C4-2B (cell line): ENCODE measurements at regions not wholly inside any gene's neighbourhood (a gene's known extent, or its start where the extent isn't known, plus 50 kb on each side); places are given as distances from the start of the nearest gene placed in this dataset.

Source experiments
- H3K27ac ChIP-seq: fragments of 450-650 bp; 2 replicates; pipeline ENCODE4 v1.5.1; 2017
- ZFX ChIP-seq: fragments of 450-650 bp; IDR thresholded peaks from 2 replicates; pipeline ENCODE4 v1.6.1; 2017
- TF ChIP-seq, protein P1 (sequence below): fragments of 450-650 bp; conservative IDR thresholded peaks from 2 replicates; pipeline ENCODE4 v1.5.1; 2017; ENCODE audit warnings: mild to moderate bottlenecking

DNA sequence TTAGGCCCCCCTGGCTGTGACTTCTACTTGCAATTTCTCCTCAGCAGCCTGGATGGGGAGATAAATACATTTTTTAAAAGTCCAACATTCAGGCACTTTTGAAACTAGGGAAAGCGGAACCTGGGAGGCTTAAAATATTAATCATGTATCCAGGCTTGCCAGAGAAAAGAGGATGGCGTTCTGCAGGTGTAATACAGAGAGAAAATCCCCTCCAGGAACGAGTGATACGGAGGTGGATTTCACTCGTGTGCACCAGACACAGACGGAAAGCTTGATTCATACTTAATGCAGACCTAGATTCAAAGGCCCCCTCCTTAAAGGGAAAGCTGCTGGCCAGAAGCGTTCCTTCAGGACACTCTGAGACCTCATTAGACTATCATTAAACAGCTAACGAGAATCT, 354.0 kb upstream of the BOD1L1 start:
- H3K27ac ChIP-seq = no peak overlapping the region
- TF ChIP-seq, protein P1, sequence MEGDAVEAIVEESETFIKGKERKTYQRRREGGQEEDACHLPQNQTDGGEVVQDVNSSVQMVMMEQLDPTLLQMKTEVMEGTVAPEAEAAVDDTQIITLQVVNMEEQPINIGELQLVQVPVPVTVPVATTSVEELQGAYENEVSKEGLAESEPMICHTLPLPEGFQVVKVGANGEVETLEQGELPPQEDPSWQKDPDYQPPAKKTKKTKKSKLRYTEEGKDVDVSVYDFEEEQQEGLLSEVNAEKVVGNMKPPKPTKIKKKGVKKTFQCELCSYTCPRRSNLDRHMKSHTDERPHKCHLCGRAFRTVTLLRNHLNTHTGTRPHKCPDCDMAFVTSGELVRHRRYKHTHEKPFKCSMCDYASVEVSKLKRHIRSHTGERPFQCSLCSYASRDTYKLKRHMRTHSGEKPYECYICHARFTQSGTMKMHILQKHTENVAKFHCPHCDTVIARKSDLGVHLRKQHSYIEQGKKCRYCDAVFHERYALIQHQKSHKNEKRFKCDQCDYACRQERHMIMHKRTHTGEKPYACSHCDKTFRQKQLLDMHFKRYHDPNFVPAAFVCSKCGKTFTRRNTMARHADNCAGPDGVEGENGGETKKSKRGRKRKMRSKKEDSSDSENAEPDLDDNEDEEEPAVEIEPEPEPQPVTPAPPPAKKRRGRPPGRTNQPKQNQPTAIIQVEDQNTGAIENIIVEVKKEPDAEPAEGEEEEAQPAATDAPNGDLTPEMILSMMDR = no peak
- TF ChIP-seq ZFX = no peak

DNA sequence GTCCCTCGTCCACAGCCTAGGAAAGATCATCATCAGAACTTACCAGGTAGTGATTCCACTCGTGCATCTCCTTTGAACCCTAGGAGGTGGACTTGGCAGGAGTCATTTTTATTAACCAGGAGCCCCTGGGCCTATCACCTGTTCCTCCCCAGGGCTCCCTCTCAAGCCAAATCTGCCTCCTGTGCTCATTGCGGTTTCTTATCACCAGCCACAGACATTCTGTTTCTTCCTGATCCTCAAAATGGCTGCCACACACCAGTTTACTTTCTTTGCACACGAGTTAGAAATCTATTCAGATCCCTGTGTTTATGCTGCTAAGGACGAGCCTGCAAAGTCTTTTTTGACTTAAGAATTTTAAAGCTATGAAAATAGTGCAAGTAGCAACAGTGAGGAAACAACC, 354.5 kb upstream of the BOD1L1 start:
- H3K27ac ChIP-seq = no peak overlapping the region
- TF ChIP-seq, protein P1 = no peak
- no peak for TF ChIP-seq ZFX

DNA sequence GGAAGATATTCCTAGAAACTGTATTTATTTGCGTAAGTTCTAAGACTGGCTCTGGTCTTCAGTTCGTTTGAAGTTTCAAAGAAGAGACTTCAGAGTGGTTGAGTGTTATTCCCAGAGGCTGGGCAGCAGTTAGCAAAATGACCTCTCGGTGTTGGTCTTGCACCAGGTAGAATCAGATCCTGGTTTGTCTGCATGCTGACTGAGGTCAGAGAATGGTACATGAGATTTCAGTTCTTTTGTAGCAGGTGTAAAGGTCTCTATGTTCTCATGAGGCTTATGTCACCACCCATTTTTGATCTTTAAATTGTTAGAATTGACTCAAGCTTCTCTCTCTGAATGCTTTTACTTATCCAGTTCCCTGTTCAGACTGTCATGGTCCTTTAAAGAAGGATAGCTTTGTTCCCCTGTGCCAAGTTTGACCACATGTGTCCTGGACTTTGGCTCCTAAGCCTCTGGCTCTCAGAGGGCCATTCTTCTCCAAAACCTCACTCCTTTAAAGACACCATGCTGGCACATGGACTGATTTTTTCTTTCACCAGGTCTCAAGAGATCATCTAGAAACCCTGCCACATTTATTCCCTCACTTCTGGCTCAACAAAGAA, 355.8 kb upstream of the BOD1L1 start:
- TF ChIP-seq, protein P1 = no peak
- no peak for TF ChIP-seq ZFX
- H3K27ac ChIP-seq = no peak overlapping the region

DNA sequence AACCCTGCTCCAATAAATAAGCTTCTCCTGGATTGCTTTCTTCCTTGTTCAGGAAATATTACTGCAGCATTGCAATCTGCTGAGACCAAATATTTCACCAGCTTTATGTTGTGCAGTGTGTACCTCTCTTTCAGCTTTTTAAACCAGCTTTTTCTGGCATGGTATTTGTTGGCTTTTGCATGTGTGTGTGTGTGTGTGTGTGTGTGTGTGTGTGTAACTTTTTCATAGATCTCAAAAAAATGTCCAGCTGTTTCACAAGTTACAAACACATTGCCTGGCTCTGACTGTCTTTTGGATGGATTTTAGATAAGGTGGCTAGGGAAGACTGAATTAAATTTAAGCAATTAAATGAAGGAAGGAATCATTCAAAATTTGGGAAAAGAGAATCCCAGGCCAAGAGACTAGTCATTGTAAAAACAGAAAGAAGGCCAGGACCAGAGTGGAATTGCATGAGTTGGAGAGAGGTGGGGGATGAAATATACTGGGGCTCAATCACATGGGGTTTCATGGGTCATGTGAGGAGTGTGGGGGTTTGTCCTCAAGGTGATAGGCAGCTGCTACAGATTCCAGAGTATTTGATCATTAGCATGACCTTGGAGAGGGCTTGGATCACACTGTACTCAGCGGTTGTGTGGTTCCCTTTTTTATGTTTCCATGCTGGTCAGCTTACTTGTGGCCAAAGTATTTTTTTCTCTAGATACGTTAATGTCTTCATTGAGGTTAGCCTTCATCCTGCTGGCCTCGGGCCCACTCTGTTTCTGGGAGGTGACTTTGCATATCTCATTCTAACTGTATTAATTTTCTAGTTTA, 357.7 kb upstream of the BOD1L1 start:
- no peak overlapping the region for H3K27ac ChIP-seq
- TF ChIP-seq, protein P1 = no peak
- TF ChIP-seq ZFX = no peak

DNA sequence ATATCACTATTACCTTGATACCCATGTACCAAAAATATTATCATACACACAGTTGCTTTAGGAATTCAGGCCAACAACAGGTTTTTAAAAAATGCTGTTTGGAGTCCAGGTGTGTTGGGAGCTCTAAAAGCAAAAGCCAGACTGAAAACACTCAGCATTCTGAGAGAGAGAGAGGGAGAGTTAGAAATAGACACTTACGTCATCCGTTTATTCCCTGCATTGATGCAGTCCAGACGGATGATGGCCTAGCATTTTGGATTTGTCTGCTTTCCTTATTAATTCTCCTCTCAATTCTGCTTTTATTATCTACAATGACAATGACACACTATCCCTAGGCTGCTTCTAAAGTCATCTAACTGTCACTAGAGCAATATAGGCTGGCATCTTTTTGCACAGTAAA, 358.3 kb upstream of the BOD1L1 start:
- TF ChIP-seq, protein P1 = no peak
- no peak for TF ChIP-seq ZFX
- no peak overlapping the region for H3K27ac ChIP-seq

DNA sequence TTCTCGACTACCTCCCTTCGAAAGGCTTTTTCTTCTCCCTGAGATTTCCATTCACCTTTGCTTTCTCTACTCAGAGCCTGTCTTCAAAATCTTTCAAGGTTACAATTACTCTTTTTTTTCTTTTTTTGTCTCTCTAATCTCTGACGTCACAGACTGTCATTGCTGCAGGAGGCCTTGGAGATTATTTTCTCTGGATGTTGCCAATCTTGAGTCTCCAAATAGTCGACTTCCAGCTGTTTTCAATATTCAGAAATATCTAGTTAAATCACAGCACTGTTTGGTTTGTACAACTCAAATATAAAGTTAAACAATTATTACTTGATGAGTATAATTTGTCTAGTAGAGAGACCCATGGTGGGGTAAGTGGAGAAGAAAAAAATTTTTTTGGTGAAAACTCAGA, 359.0 kb upstream of the BOD1L1 start:
- TF ChIP-seq ZFX = no peak

DNA sequence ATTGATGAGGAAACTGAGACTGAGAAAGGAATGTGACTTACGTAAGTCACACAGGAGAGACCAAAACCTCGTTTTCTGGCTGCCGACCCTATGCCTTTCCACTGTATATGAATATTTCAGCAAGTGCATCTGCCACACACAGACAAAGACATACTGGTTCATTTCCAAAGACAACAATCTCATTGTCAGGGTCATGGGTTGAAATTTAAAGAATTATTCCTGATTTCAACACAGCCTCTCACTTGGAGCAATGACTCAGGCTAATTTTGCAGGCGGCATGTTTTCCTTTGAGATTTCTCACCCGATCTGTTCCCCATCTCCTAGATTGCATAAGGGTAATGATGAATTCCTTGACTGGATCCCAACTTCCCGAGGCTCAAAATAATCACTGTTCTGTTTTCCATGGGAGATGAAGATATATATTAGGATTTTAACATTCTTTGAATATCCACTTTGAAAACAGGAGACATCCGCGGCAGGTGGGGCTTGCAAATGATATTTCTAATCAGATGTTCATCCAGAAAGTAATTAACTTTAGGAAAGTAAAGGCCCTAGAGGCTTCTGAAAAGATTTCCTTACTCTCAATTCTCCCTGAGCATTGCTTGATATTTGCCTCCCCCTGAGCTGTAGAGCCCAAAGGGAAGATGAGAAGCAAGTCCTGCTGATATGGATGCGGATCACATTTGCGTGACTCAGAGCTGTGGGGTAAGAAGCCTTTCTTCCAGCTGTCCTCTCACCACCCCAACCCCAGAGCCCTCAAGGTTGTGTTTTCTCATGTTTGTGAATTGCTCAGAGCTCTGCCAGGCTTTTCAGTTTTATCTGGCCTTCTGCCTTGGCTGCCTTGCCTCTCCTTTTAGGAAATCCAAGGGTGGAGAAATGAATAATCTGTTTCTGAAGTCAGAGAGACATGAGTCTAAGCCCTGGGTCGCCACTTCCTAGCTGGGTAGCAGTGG, 361.1 kb upstream of the BOD1L1 start:
- TF ChIP-seq ZFX = no peak

More for the DNA sequence above, 359.0 kb upstream of the BOD1L1 start:
- H3K27ac ChIP-seq = no peak overlapping the region

DNA sequence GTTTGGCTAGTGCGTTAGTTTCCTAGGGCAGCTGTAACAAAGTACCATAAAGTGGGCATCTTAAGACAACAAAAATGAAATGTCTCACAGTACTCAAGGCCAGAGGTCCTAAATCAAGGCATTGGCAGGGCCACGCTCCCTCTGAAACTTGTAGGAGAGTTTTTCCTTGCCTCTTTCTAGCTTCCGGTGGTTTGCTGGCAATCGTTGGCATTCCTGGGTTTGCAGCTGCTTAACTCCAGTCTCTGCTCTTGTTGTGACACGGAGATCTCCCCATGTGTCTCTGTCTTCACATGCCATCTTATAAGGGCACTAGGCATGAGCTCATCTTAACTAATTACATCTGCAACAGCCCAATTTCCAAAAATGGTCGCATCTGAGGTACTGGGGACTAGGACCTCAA, 362.0 kb upstream of the BOD1L1 start:
- no peak for TF ChIP-seq ZFX
- TF ChIP-seq, protein P1 = no peak
- no peak overlapping the region for H3K27ac ChIP-seq

More for the DNA sequence above, 361.1 kb upstream of the BOD1L1 start:
- no peak overlapping the region for H3K27ac ChIP-seq
